Spleen (tissue), 7 donors: ENCODE measurements at regions not wholly inside any gene's neighbourhood (a gene's known extent, or its start where the extent isn't known, plus 50 kb on each side); places are given as distances from the start of the nearest gene placed in this dataset.

Experiments
- POLR2A ChIP-seq, 3 donors: fragments of 450-650 bp; IDR thresholded peaks; one replicate each; pipeline ENCODE4 v1.5.1; 2017; ENCODE audit warnings: antibody characterized with exemption in 3 of 3, mild to moderate bottlenecking in 1 of 3
- POLR2AphosphoS5 ChIP-seq, 3 donors: sonication (generic); formaldehyde crosslinking; IDR thresholded peaks; one replicate each; pipeline ENCODE4 v1.5.1; 2017; ENCODE audit warnings: antibody characterized with exemption in 3 of 3
- TF ChIP-seq, protein P1 (sequence below), 11 experiments: fragments of 200-600 bp in 7 of 11; fragments of 450-650 bp in 4 of 11; sonication (generic) in 4 of 11; IDR thresholded peaks in 8 of 11; conservative IDR thresholded peaks in 3 of 11; 1 replicate in 7 of 11; 2 replicates in 4 of 11; pipeline versions ENCODE4 v1.4.0 to v1.8.0; 2016 to 2021; ENCODE audit warnings: antibody characterized with exemption in 11 of 11, inconsistent platforms in 4 of 11, mild to moderate bottlenecking in 1 of 11
- donor health status: DM: no; HTN: no; CAD: no; lungs with moderate emphysema.
- donor health status: DM: no; HTN: no; CAD: no.
- donor health status: DM: no; HTN: no; CAD: no.

- TF ChIP-seq, protein P1, sequence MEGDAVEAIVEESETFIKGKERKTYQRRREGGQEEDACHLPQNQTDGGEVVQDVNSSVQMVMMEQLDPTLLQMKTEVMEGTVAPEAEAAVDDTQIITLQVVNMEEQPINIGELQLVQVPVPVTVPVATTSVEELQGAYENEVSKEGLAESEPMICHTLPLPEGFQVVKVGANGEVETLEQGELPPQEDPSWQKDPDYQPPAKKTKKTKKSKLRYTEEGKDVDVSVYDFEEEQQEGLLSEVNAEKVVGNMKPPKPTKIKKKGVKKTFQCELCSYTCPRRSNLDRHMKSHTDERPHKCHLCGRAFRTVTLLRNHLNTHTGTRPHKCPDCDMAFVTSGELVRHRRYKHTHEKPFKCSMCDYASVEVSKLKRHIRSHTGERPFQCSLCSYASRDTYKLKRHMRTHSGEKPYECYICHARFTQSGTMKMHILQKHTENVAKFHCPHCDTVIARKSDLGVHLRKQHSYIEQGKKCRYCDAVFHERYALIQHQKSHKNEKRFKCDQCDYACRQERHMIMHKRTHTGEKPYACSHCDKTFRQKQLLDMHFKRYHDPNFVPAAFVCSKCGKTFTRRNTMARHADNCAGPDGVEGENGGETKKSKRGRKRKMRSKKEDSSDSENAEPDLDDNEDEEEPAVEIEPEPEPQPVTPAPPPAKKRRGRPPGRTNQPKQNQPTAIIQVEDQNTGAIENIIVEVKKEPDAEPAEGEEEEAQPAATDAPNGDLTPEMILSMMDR (IDR thresholded peaks at IDR 0.05 in 8 of 11, conservative IDR thresholded peaks at IDR 0.05 in 3 of 11) = no peak
- TF ChIP-seq POLR2AphosphoS5 (IDR thresholded peaks at IDR 0.05) = no peak
- no peak for TF ChIP-seq POLR2A (IDR thresholded peaks at IDR 0.05)
Observed at GRCh38 chr20:19883501-19883900, 125.4 kb downstream of the RIN2 start.
